GM12865 (cell line): ENCODE measurements at regions not wholly inside any gene's neighbourhood (a gene's known extent, or its start where the extent isn't known, plus 50 kb on each side); places are given as distances from the start of the nearest gene placed in this dataset.

Experiments used
- DNase-seq: peaks from one replicate; pipeline ENCODE4 v3.0.0; 2010; ENCODE audit warnings: low read depth
- H3K4me3 ChIP-seq: 2 replicates; pipeline ENCODE4 v1.5.1; 2011; ENCODE audit warnings: mild to moderate bottlenecking, low read depth, low read length, control low read depth
- CTCF ChIP-seq: IDR thresholded peaks from 2 replicates; pipeline ENCODE4 v1.5.1; 2011; ENCODE audit warnings: low read length, control low read depth, low read depth, inconsistent platforms; ENCODE audit not compliant: insufficient read depth; ENCODE audit errors: missing control alignments

- no peak for DNase-seq
- TF ChIP-seq CTCF = no peak
- H3K4me3 ChIP-seq = no peak overlapping the region
Observed at GRCh38 chr15:68500363-68501258, 68.6 kb upstream of the ITGA11 start.

GRCh38 chr15:68501259-68501591 is 69.3 kb upstream of the ITGA11 start:
- no peak for DNase-seq
- TF ChIP-seq CTCF = no peak
- no peak overlapping the region for H3K4me3 ChIP-seq

DNA sequence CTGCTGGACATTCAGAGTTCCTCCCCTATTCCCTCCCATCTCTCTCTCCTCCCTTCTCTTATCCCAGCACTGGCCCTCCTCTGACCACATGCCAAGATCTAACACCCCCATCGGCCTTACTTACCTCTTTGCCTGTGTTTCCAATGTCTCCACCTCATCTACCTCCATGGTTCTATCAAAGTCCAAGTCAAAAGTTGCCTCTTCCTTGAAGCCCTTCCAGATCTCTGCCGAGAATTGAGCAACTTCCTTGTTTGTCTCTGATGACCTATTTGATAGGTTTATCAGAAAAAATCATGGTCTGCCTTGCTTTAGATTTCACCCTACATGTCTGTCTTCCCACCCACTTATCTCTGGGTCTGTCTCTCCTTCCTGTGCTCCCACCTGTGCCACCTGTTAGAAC is 69.7 kb upstream of the ITGA11 start:
- no peak for DNase-seq
- no peak for TF ChIP-seq CTCF

GRCh38 chr15:68502398-68502901 is 70.5 kb upstream of the ITGA11 start:
- TF ChIP-seq CTCF = no peak
- H3K4me3 ChIP-seq = no peak overlapping the region
- no peak for DNase-seq

More for the DNA sequence above, 69.7 kb upstream of the ITGA11 start:
- H3K4me3 ChIP-seq = no peak overlapping the region

DNA sequence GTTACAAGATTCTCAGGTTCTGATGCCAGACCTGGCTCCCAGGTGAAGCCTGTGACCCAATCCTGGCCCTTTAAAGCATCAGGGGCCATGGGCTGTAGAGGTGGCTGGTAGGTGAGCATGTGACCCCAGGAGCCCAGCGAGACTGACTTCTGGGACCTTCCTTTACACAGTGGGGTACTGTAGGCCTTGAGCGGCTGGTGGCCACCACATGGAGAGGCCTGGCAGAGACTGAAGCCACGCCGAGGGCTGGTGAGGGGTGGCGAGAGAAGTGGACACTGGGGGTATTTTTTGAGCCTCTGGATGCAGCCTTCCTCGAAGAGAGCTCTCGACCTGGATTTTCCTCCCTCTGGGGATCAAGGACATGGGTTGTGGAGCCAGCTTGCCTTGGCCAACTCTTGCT is 71.2 kb upstream of the ITGA11 start:
- no peak for TF ChIP-seq CTCF
- no peak for DNase-seq
- H3K4me3 ChIP-seq = no peak overlapping the region

DNA sequence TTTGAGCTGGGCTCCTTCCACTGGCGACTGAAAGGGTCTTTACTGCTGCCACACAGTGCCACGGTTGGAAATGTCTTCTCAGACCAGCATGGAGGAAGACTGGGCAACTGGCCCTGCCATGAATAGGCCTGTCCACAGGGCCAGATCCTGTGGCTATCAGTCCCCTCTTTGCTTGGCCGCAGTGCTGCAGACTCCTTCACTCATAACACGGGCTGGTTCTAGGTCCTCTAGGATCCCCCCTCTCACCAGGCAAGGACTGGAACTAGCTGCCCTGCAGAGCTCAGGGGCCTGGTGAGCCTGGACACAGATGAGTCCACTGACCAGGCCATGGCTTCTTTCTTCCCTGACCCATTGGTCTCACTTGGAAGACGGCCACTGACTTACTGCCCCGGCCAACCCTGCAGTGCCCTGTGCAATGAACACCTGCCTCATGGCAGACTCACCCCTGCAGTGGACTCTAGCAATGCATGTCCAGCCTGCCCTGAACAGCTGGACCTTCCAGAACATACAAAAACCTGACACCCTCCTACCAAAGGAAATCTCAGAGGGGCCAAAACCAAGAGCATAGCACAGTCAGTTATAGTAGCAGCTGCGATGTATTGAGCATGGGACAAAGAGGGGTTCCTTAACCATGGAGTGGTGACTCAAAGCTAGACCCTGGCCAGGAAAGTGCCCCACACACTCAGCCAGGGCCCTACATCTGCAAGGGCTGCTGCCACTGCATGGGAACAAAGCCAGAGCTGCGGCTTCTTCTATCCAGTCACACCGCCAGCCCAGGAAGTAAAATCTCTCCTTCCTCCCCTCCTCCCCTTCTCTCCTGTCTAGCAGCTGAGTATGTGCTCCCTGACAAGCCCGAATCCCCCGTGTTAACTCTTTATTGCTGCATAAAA is 72.1 kb upstream of the ITGA11 start:
- no peak overlapping the region for H3K4me3 ChIP-seq
- no peak for DNase-seq
- TF ChIP-seq CTCF = no peak
